GM12878 (cell line): ENCODE measurements at regions not wholly inside any gene's neighbourhood (a gene's known extent, or its start where the extent isn't known, plus 50 kb on each side); places are given as distances from the start of the nearest gene placed in this dataset.

Experiments
- CBFB ChIP-seq: IDR thresholded peaks from 2 replicates; pipeline ENCODE4 v1.6.1; 2016; ENCODE audit warnings: antibody characterized with exemption, low read depth
- CTCF ChIP-seq, 3 experiments: IDR thresholded peaks in 2 of 3; conservative IDR thresholded peaks in 1 of 3; 2 replicates each; pipeline ENCODE4 v1.5.1; 2011; ENCODE audit warnings: low read depth in 3 of 3, low read length in 3 of 3, mild to moderate bottlenecking in 3 of 3, control low read depth in 2 of 3, moderate library complexity in 2 of 3, inconsistent platforms in 1 of 3, mixed read lengths in 1 of 3; ENCODE audit not compliant: control insufficient read depth in 2 of 3, insufficient read depth in 1 of 3; ENCODE audit errors: extremely low read depth in 1 of 3
- TCF3 ChIP-seq: IDR thresholded peaks from 2 replicates; pipeline ENCODE4 v1.6.1; 2012; ENCODE audit warnings: low read depth, mild to moderate bottlenecking, low read length, borderline replicate concordance; ENCODE audit not compliant: insufficient read depth
- ZNF274 ChIP-seq: IDR thresholded peaks from one replicate; pipeline ENCODE4 v1.8.0; 2011; ENCODE audit not compliant: insufficient read length, insufficient read depth

- no peak for TF ChIP-seq TCF3
- TF ChIP-seq CBFB, result no peak
- no peak for TF ChIP-seq ZNF274
- no peak for TF ChIP-seq CTCF (IDR thresholded peaks at IDR 0.05 in 2 of 3, conservative IDR thresholded peaks at IDR 0.05 in 1 of 3; ENCODE audit: control insufficient read depth in 2 of 3, extremely low read depth in 1 of 3, insufficient read depth in 1 of 3, low read depth in 3 of 3, low read length in 3 of 3)
Observed at GRCh38 chr10:28157379-28157778, 145.5 kb downstream of the MPP7 start.
